NCI-H146 treated with DMSO at 0.1 percent for 48 hours (cell line): ENCODE measurements at regions not wholly inside any gene's neighbourhood (a gene's known extent, or its start where the extent isn't known, plus 50 kb on each side); places are given as distances from the start of the nearest gene placed in this dataset.
"Not testable (repeated sequence)": the region's sequence is repeated elsewhere in the genome, so short reads cannot be mapped to it uniquely, and the experiment has no call there.

Experiments used
- DNase-seq: peaks from one replicate; lab custom pipeline; 2025; ENCODE audit not compliant: unreplicated experiment; lab: John Stamatoyannopoulos, UW

GRCh38 chr9:102740578-102740977 is 254.6 kb upstream of the CYLC2 start:
- DNase-seq, result no peak

GRCh38 chr9:102728946-102729345 is 266.2 kb upstream of the CYLC2 start:
- DNase-seq, result no peak

- no peak for DNase-seq
Observed at GRCh38 chr9:102714184-102714583, 280.9 kb upstream of the CYLC2 start.

- DNase-seq, result not testable (repeated sequence)
Observed at GRCh38 chr9:102712910-102713309, 282.2 kb upstream of the CYLC2 start.

- DNase-seq, result peak; percentile 55
Observed at GRCh38 chr9:102700936-102701335, 294.2 kb upstream of the CYLC2 start.

- no peak for DNase-seq
Observed at GRCh38 chr9:102669220-102669619, 325.9 kb upstream of the CYLC2 start.

GRCh38 chr9:102652471-102652870 is 342.7 kb upstream of the CYLC2 start:
- DNase-seq, result no peak

- DNase-seq, result no peak
Observed at GRCh38 chr9:102650896-102651295, 344.2 kb upstream of the CYLC2 start.

- DNase-seq, result no peak
Observed at GRCh38 chr9:102642651-102643050, 352.5 kb upstream of the CYLC2 start.

GRCh38 chr9:102631559-102631958 is 363.6 kb upstream of the CYLC2 start:
- no peak for DNase-seq

GRCh38 chr9:102609461-102609860 is 385.7 kb upstream of the CYLC2 start:
- no peak for DNase-seq

GRCh38 chr9:102603198-102604195 is 391.6 kb upstream of the CYLC2 start:
- not testable (repeated sequence) for DNase-seq

- DNase-seq, result no peak
Observed at GRCh38 chr9:102594241-102594640, 400.9 kb upstream of the CYLC2 start.

GRCh38 chr9:102587281-102587680 is 407.9 kb upstream of the CYLC2 start:
- peak; percentile 63 for DNase-seq

- DNase-seq, result no peak
Observed at GRCh38 chr9:102569436-102569835, 425.7 kb upstream of the CYLC2 start.

- DNase-seq, result no peak
Observed at GRCh38 chr9:102551346-102551745, 443.8 kb upstream of the CYLC2 start.

- no peak for DNase-seq
Observed at GRCh38 chr9:102550886-102551285, 444.2 kb upstream of the CYLC2 start.

GRCh38 chr9:102550266-102550665 is 444.9 kb upstream of the CYLC2 start:
- no peak for DNase-seq

- no peak for DNase-seq
Observed at GRCh38 chr9:102534031-102534430, 461.1 kb upstream of the CYLC2 start.

- DNase-seq, result no peak
Observed at GRCh38 chr9:102521097-102521755, 473.9 kb upstream of the CYLC2 start.

- no peak for DNase-seq
Observed at GRCh38 chr9:102519423-102519822, 475.7 kb upstream of the CYLC2 start.

GRCh38 chr9:102518324-102518723 is 476.8 kb upstream of the CYLC2 start:
- peak; percentile 33 for DNase-seq
